Panc1 (cell line): ENCODE measurements at regions not wholly inside any gene's neighbourhood (a gene's known extent, or its start where the extent isn't known, plus 50 kb on each side); places are given as distances from the start of the nearest gene placed in this dataset.
"Not testable (repeated sequence)": the region's sequence is repeated elsewhere in the genome, so short reads cannot be mapped to it uniquely, and the experiment has no call there.

ENCODE experiments used
- ATAC-seq: fragments of 200-7000 bp; cut with Tn5 transposase; 2 replicates; pipeline ENCODE4 v1.9.1; 2020; ENCODE audit warnings: mild to moderate bottlenecking, moderate library complexity
- BruUV-seq: library from RNA; stranded (reverse); fragments of 400-500 nt; replicated peaks from 2 replicates; lab custom pipeline; 2021; lab: Mats Ljungman, UMichigan
- CTCF ChIA-PET: fragments of 300-600 bp; sonication (Branson Sonifier 250); formaldehyde crosslinking; loops from one replicate; lab custom pipeline; 2022; ENCODE audit warnings: antibody characterized with exemption; lab: Charles Lee
- POLR2A ChIA-PET: fragments of 300-600 bp; sonication (Branson Sonifier 250); formaldehyde crosslinking; loops from one replicate; lab custom pipeline; 2022; ENCODE audit warnings: antibody characterized with exemption; lab: Charles Lee
- DNase-seq: peaks from one replicate; pipeline ENCODE4 v3.0.0-alpha.2; 2010; ENCODE audit warnings: low read depth, low spot score
- H3K27ac ChIP-seq: 2 replicates; pipeline ENCODE4 v1.5.1; 2011; ENCODE audit warnings: mild to moderate bottlenecking, low read length, inconsistent platforms
- H3K27me3 ChIP-seq: fragments of 200-500 bp; sonication (Bioruptor generic); 2 replicates; pipeline ENCODE4 v1.6.0; 2014; ENCODE audit warnings: low read length, inconsistent platforms; ENCODE audit not compliant: control insufficient read depth, insufficient read depth
- H3K36me3 ChIP-seq: fragments of 200-500 bp; sonication (Bioruptor generic); 2 replicates; pipeline ENCODE4 v1.5.1; 2014; ENCODE audit warnings: inconsistent platforms, mild to moderate bottlenecking, low read length, moderate library complexity; ENCODE audit not compliant: control insufficient read depth, insufficient read depth
- H3K4me1 ChIP-seq: 2 replicates; pipeline ENCODE4 v1.5.1; 2011; ENCODE audit warnings: inconsistent platforms, mild to moderate bottlenecking, low read length, moderate library complexity; ENCODE audit not compliant: control insufficient read depth, insufficient read depth
- H3K4me3 ChIP-seq, 2 experiments: 2 replicates each; pipeline ENCODE4 v1.5.1; 2011 to 2012; ENCODE audit warnings: low read depth in 2 of 2, low read length in 2 of 2, mild to moderate bottlenecking in 2 of 2, inconsistent platforms in 1 of 2, moderate library complexity in 1 of 2
- H3K9me3 ChIP-seq: fragments of 200-500 bp; sonication (Bioruptor generic); 2 replicates; pipeline ENCODE4 v1.5.1; 2014; ENCODE audit warnings: low read depth, mild to moderate bottlenecking, inconsistent platforms, low read length, moderate library complexity; ENCODE audit not compliant: control insufficient read depth, insufficient read depth
- POLR2AphosphoS5 ChIP-seq: IDR thresholded peaks from 2 replicates; pipeline ENCODE4 v1.6.1; 2012; ENCODE audit warnings: mild to moderate bottlenecking, low read depth, low read length, moderate library complexity
- REST ChIP-seq, 2 experiments: IDR thresholded peaks; 2 replicates each; pipeline ENCODE4 v1.6.1; 2011 to 2012; ENCODE audit warnings: low read depth in 2 of 2, control low read depth in 1 of 2, low read length in 1 of 2, mild to moderate bottlenecking in 1 of 2, moderate library complexity in 1 of 2; ENCODE audit not compliant: insufficient read depth in 1 of 2
- SIN3A ChIP-seq: IDR thresholded peaks from 2 replicates; pipeline ENCODE4 v1.6.1; 2012; ENCODE audit warnings: low read depth, mild to moderate bottlenecking, low read length, moderate library complexity, borderline replicate concordance; ENCODE audit not compliant: insufficient read depth
- TCF7L2 ChIP-seq: IDR thresholded peaks from 2 replicates; pipeline ENCODE4 v1.6.1; 2011; ENCODE audit warnings: mild to moderate bottlenecking, low read depth, low read length, inconsistent platforms
- in situ Hi-C: cut with HindIII; loops from 2 replicates; pipeline ENCODE4 v1.10.0; 2016; ENCODE audit warnings: low sequenced_read_pairs, low pct_unique_long_range_greater_than_20kb
- intact Hi-C: fragments of 100-400 bp; cut with micrococcal nuclease; formaldehyde crosslinking; loops from one replicate; pipeline ENCODE4 v1.10.0; 2022; ENCODE audit not compliant: unreplicated experiment
- TF ChIP-seq, protein P1 (sequence below): fragments of 450-650 bp; IDR thresholded peaks from 2 replicates; pipeline ENCODE4 v1.5.1; 2017; ENCODE audit warnings: mild to moderate bottlenecking

- no TSS peak for BruUV-seq
- CTCF ChIA-PET = no interaction called here
- Histone ChIP-seq H3K9me3 (no peaks in the 10 kb centered on the region), H3K27me3 (no peaks in the 10 kb centered on the region), H3K4me1 (no peaks in the 10 kb centered on the region), H3K27ac (no peak overlapping the region), H3K36me3 (no peaks in the 10 kb centered on the region), H3K4me3 (no peak overlapping the region)
- ATAC-seq = no peak
- in situ Hi-C loops (no loop called here), intact Hi-C loops (no loop called here)
- POLR2A ChIA-PET = no interaction called here
- TF ChIP-seq SIN3A (no peak), REST (IDR thresholded peaks at IDR 0.05; ENCODE audit: insufficient read depth in 1 of 2, low read depth in 2 of 2, low read length in 1 of 2) (no peak), POLR2AphosphoS5 (no peak), TCF7L2 (no peak)
- TF ChIP-seq, protein P1, sequence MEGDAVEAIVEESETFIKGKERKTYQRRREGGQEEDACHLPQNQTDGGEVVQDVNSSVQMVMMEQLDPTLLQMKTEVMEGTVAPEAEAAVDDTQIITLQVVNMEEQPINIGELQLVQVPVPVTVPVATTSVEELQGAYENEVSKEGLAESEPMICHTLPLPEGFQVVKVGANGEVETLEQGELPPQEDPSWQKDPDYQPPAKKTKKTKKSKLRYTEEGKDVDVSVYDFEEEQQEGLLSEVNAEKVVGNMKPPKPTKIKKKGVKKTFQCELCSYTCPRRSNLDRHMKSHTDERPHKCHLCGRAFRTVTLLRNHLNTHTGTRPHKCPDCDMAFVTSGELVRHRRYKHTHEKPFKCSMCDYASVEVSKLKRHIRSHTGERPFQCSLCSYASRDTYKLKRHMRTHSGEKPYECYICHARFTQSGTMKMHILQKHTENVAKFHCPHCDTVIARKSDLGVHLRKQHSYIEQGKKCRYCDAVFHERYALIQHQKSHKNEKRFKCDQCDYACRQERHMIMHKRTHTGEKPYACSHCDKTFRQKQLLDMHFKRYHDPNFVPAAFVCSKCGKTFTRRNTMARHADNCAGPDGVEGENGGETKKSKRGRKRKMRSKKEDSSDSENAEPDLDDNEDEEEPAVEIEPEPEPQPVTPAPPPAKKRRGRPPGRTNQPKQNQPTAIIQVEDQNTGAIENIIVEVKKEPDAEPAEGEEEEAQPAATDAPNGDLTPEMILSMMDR = no peak
- DNase-seq = no peak
These were observed 227.5 kb downstream of the PAPSS1 start for GRCh38 chr4:107492566-107492965.

GRCh38 chr4:107490116-107490515 lies 229.9 kb downstream of the PAPSS1 start:
- DNase-seq (no peak), ATAC-seq (no peak)
- no peaks in the 10 kb centered on the region for H3K9me3 ChIP-seq
- H3K4me1 ChIP-seq = no peaks in the 10 kb centered on the region
- no peak overlapping the region for H3K4me3 ChIP-seq
- no peaks in the 10 kb centered on the region for H3K36me3 ChIP-seq
- TF ChIP-seq, protein P1 = no peak
- TF ChIP-seq POLR2AphosphoS5 = no peak
- no peak for TF ChIP-seq SIN3A
- TF ChIP-seq TCF7L2 = no peak
- no peak for TF ChIP-seq REST (IDR thresholded peaks at IDR 0.05; ENCODE audit: insufficient read depth in 1 of 2, low read depth in 2 of 2, low read length in 1 of 2)
- intact Hi-C loops = no loop called here
- CTCF ChIA-PET = no interaction called here
- BruUV-seq = no TSS peak
- POLR2A ChIA-PET = no interaction called here
- no peak overlapping the region for H3K27ac ChIP-seq
- in situ Hi-C loops = no loop called here
- no peaks in the 10 kb centered on the region for H3K27me3 ChIP-seq

DNA sequence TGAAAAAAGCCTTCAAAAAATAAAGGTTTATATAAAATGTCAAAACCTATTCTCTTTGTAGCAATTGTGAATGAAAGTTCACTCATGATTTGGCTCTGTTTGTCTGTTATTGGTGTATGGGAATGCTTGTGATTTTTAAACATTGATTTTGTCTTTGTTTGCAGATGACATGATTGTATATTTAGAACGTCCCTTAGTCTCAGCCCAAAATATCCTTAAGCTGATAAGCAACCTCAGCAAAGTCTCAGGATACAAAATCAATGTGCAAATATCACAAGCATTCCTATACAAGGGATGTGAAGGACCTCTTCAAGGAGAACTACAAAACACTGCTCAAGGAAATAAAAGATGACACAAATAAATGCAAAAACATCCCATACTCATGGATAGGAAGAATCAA lies 236.4 kb downstream of the PAPSS1 start:
- intact Hi-C loops, DNase-seq, H3K36me3 ChIP-seq, H3K9me3 ChIP-seq, in situ Hi-C loops, POLR2A ChIA-PET, ATAC-seq, H3K4me1 ChIP-seq, CTCF ChIA-PET, H3K27me3 ChIP-seq, H3K4me3 ChIP-seq, BruUV-seq, H3K27ac ChIP-seq: not testable (repeated sequence)
